GM12874 (cell line): ENCODE measurements at regions not wholly inside any gene's neighbourhood (a gene's known extent, or its start where the extent isn't known, plus 50 kb on each side); places are given as distances from the start of the nearest gene placed in this dataset.

Experiments used
- CTCF ChIP-seq: IDR thresholded peaks from 2 replicates; pipeline ENCODE4 v1.5.1; 2011; ENCODE audit warnings: low read depth, mild to moderate bottlenecking, control low read depth, low read length, moderate library complexity; ENCODE audit not compliant: insufficient read depth

GRCh38 chr20:4512891-4513550 is 173.2 kb upstream of the PRNP start:
- no peak for TF ChIP-seq CTCF

- TF ChIP-seq CTCF = no peak
Observed at GRCh38 chr20:4511776-4512175, 174.5 kb upstream of the PRNP start.

GRCh38 chr20:4509825-4510522 is 176.3 kb upstream of the PRNP start:
- no peak for TF ChIP-seq CTCF

- no peak for TF ChIP-seq CTCF
Observed at GRCh38 chr20:4508773-4509172, 177.5 kb upstream of the PRNP start.

- TF ChIP-seq CTCF = no peak
Observed at GRCh38 chr20:4507288-4507719, 179.0 kb upstream of the PRNP start.

- no peak for TF ChIP-seq CTCF
Observed at GRCh38 chr20:4504814-4505213, 181.4 kb upstream of the PRNP start.

- no peak for TF ChIP-seq CTCF
Observed at GRCh38 chr20:4502756-4503155, 183.5 kb upstream of the PRNP start.
